HG03025 (cell line): ENCODE measurements at regions not wholly inside any gene's neighbourhood (a gene's known extent, or its start where the extent isn't known, plus 50 kb on each side); places are given as distances from the start of the nearest gene placed in this dataset.

Experiments
- ATAC-seq: cut with Tn5 transposase; IDR thresholded peaks from one replicate; pipeline ENCODE4 v1.9.1; 2021; ENCODE audit warnings: mild to moderate bottlenecking, moderate library complexity; ENCODE audit not compliant: unreplicated experiment, low FRiP score

- ATAC-seq, result no peak
Measured at GRCh38 chr2:108133457-108133856, 106.3 kb upstream of the SULT1C3 start.

- ATAC-seq, result no peak
Measured at GRCh38 chr2:108139521-108139920, 100.2 kb upstream of the SULT1C3 start.

- no peak for ATAC-seq
Measured at GRCh38 chr2:108145557-108146326, 94.0 kb upstream of the SULT1C3 start.

- no peak for ATAC-seq
Measured at GRCh38 chr2:108148555-108148954, 91.2 kb upstream of the SULT1C3 start.

- no peak for ATAC-seq
Measured at GRCh38 chr2:108154366-108155061, 85.3 kb upstream of the SULT1C3 start.

- no peak for ATAC-seq
Measured at GRCh38 chr2:108161298-108161697, 78.5 kb upstream of the SULT1C3 start.

- ATAC-seq, result no peak
Measured at GRCh38 chr2:108164318-108164717, 75.5 kb upstream of the SULT1C3 start.

- no peak for ATAC-seq
Measured at GRCh38 chr2:108165729-108166128, 74.0 kb upstream of the SULT1C3 start.

GRCh38 chr2:108167699-108168098 is 72.1 kb upstream of the SULT1C3 start:
- no peak for ATAC-seq

GRCh38 chr2:108169982-108170625 is 69.7 kb upstream of the SULT1C3 start:
- ATAC-seq, result no peak

GRCh38 chr2:108171657-108172056 is 68.1 kb upstream of the SULT1C3 start:
- ATAC-seq, result no peak

GRCh38 chr2:108182489-108182888 is 57.3 kb upstream of the SULT1C3 start:
- no peak for ATAC-seq

GRCh38 chr2:108184419-108184818 is 55.3 kb upstream of the SULT1C3 start:
- ATAC-seq, result peak; percentile 59

GRCh38 chr2:108189316-108189715 is 50.5 kb upstream of the SULT1C3 start:
- ATAC-seq, result no peak
